ENCODE measurements at regions not wholly inside any gene's neighbourhood (a gene's known extent, or its start where the extent isn't known, plus 50 kb on each side); places are given as distances from the start of the nearest gene placed in this dataset.

DNA sequence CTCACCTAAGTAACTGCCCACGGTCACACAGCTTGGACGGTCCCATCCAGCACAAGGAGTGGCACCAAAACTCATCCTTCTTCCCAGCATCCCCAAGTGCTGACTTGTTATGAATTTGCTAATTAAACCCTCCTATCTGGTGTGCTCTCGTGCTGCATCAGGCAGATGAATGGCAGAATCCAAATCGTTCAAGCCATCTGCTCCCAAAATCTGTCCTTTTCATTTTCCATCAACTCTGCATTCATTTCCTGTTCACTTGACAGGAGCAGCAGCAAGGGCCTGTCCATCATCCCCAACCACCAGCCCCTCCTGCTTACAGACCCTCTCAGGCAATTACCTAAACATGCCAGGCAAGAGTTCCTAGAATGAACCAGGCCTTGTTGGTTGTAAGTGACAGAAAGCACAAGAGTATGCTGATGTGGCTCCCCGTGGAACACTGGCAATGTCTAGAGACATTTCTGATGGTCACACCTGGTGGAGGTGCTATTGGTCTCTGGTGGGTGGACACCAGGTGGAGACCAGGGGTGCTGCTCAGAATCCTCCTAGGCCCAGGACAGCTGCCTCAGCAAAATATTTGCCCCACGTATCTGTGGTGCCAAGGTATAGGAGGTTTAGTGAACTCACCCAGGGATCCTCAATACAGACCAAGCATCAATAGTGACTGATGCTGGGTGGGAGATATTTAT is 832.5 kb downstream of the TBC1D22A start:
- DNase-seq (ENCODE audit: extremely low read depth, low read depth), result no peak
- TF ChIP-seq, protein P1, sequence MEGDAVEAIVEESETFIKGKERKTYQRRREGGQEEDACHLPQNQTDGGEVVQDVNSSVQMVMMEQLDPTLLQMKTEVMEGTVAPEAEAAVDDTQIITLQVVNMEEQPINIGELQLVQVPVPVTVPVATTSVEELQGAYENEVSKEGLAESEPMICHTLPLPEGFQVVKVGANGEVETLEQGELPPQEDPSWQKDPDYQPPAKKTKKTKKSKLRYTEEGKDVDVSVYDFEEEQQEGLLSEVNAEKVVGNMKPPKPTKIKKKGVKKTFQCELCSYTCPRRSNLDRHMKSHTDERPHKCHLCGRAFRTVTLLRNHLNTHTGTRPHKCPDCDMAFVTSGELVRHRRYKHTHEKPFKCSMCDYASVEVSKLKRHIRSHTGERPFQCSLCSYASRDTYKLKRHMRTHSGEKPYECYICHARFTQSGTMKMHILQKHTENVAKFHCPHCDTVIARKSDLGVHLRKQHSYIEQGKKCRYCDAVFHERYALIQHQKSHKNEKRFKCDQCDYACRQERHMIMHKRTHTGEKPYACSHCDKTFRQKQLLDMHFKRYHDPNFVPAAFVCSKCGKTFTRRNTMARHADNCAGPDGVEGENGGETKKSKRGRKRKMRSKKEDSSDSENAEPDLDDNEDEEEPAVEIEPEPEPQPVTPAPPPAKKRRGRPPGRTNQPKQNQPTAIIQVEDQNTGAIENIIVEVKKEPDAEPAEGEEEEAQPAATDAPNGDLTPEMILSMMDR (IDR thresholded peaks at IDR 0.05; ENCODE audit: low read depth, low read length), result no peak

DNA sequence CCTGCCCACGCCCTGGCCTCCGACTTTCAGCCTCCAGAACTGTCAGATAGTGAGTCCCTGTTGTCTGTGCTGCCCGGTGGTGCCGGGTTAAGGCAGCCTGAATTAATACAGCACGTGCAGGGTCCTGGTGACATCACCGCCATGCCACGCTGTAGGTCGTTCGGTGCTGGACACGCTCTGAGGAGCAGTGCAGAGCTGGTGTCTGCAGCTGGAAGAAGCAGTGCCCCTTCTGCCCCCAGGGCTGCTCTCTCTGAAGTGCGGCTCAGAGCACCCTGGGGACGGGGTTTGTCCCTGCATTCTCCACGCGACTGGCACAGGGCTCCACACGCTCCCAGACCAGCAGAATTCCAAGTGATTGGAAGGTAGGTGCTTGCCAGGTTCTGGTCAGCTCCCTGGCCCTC is 831.5 kb downstream of the TBC1D22A start:
- no peak for DNase-seq (ENCODE audit: extremely low read depth, low read depth)
- TF ChIP-seq, protein P1 (IDR thresholded peaks at IDR 0.05; ENCODE audit: low read depth, low read length), result no peak

DNA sequence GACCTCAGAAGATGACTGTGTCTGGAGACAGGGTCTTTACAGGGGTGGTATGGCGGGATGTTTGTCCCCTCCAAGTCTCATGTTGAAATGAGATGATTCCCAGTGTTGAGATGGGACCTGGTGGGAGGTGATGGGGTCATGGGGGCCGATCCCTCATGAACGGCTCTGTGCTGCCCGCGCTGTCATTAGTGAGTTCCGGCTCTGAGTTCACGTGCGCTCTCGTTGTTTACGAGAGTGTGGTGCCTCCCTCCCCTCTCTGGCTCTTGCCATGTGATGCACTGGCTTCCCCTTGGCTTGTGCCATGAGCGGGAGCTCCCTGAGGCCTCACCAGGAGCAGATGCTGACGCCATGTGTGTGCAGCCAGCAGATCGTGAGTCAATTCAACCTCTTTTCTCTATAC is 830.8 kb downstream of the TBC1D22A start:
- no peak for DNase-seq (ENCODE audit: extremely low read depth, low read depth)
- TF ChIP-seq, protein P1 (IDR thresholded peaks at IDR 0.05; ENCODE audit: low read depth, low read length), result no peak

DNA sequence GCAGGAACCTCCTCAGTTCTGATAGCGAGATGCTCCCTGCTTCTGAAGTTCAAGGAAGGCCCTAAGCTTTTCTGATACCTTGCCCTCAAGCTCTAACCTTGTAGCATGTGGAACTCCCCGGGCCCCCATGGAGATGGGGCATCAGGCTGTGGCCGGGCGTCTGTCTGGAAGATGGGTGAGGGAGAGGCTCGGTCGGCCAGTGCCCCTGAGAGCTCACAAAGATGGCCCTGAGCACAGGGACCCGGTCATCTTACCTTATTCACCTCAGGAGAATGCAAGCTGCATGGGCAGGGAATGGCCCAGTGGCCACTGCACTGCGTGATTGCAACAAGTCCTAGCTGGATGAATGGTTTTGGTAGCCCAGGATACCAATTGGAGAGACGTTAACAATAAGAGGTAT is 830.3 kb downstream of the TBC1D22A start:
- TF ChIP-seq, protein P1 (IDR thresholded peaks at IDR 0.05; ENCODE audit: low read depth, low read length), result no peak
- no peak for DNase-seq (ENCODE audit: extremely low read depth, low read depth)

DNA sequence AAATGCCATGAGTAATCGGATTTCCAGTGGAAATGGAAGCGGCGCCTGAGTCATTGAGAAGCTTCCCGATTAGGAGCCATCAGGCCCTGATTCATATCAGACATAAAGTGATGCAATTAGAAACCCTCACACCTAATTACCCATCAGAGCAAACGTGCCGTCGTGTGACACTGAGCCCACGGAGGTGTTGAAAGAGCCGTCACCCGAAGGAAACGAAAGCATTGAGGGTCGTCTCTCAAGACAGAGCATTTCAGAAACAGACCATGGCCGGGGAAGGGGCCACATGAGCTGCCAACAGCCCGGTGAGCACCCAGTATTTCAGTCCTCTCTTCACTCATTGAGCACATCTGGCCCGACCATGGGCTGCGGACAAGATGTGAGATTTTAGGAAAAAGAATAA is 829.3 kb downstream of the TBC1D22A start:
- TF ChIP-seq, protein P1 (IDR thresholded peaks at IDR 0.05; ENCODE audit: low read depth, low read length), result no peak
- DNase-seq (ENCODE audit: extremely low read depth, low read depth), result no peak

DNA sequence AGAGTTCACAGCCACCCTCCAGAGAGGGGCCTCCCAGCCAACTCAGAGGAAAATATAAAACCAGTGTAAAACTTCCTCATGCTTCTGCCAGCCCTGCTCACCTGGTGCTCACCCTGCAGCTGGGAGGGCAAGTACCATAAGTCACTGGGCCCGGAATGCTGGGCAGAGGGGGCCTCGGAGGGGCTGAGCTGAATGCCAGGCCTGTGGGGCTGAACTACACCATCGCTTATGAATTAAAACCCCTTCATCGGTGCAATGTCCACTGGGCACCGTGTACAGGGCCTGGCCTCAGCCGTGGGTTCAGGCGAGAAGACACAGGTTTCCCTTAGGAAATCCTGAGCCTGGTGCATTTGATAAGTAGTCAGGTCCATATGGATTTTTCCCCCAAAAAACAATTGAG is 828.6 kb downstream of the TBC1D22A start:
- TF ChIP-seq, protein P1 (IDR thresholded peaks at IDR 0.05; ENCODE audit: low read depth, low read length), result no peak
- no peak for DNase-seq (ENCODE audit: extremely low read depth, low read depth)

DNA sequence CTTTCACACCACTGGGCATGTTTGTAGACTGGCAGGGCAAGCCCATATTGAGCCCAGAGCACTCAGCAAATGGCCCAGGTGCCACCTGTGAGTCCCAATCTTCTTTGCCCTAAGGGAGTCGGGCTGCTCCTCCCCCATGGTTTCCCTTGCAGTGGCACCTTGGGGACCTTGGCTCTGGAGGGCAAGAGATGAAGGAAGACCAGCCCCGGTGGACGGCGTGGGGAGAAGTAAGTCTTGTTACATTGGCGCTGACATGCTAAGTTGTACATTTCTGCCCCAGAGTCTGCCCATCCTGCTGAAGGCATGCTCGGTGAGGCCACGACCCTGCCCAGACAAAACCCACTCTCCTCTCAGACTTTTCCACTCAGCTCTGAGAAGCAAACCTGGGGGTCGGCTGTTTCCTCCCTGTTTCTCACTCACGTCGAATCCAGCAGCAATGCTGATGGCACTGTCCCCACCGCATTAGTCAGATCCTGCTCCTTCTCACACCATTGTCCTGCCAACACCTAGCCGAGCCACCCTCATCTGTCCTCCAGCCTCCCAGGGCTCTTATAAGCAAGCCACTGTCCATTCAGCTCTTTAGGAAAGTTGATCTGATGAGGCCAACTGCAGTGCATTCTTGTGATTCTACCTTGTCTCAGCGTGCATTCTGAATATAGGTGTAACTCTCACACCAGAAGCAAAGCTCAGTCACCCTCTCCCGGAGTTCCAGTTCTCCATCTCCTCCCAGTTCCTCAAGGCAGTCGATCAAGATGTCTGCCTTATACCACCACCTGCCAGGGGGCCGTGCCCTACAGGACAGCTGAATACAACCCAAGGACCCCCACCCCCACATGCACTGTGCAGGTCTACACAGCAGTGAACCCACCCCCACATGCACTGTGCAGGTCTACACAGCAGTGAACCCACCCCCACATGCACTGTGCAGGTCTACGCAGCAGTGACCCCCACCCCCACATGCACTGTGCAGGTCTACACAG is 827.1 kb downstream of the TBC1D22A start:
- TF ChIP-seq, protein P1 (IDR thresholded peaks at IDR 0.05; ENCODE audit: low read depth, low read length), result no peak
- DNase-seq (ENCODE audit: extremely low read depth, low read depth), result no peak
